ENCODE measurements at regions not wholly inside any gene's neighbourhood (a gene's known extent, or its start where the extent isn't known, plus 50 kb on each side); places are given as distances from the start of the nearest gene placed in this dataset.

DNA sequence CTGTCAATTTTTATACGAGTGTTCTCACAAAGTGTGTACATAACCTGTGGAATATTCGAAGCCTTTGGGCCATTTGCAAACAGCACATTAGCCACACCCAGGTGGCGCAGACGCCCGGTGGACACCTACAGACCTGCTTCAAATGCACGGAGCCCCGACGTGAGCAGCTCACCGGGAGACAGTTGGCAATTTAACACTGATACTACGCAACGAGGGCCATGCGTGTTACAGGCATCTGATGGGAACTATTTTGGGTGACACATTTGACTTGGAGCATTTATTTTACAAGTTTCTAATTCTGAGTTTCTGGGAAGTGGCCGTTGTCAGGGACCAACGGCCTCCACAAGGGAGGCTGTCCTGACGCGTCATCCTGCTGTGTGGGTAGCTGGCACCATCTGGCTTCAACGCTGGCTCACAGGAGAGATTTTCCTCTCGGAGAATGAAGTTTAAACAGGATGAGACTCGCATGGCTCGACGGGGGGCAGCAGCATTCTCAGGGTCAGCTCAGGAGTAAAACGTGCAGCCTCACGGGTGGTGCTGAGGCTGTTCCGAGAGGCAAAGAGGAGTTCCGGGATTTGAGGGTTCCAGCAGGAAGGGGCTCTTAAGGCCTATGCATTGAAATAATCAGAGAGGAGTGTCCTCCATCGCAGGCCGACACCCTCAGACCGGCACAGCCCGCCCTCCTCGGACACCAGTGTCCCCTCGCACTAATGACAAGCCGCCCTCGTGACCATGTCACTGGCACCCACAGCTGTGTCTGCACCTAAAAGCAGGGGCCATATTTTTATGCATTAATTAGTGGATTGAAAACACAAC, 207.4 kb downstream of the DLL1 start:
- ATAC-seq, result no peak
- no peak for TF ChIP-seq CTCF (IDR thresholded peaks at IDR 0.05)

DNA sequence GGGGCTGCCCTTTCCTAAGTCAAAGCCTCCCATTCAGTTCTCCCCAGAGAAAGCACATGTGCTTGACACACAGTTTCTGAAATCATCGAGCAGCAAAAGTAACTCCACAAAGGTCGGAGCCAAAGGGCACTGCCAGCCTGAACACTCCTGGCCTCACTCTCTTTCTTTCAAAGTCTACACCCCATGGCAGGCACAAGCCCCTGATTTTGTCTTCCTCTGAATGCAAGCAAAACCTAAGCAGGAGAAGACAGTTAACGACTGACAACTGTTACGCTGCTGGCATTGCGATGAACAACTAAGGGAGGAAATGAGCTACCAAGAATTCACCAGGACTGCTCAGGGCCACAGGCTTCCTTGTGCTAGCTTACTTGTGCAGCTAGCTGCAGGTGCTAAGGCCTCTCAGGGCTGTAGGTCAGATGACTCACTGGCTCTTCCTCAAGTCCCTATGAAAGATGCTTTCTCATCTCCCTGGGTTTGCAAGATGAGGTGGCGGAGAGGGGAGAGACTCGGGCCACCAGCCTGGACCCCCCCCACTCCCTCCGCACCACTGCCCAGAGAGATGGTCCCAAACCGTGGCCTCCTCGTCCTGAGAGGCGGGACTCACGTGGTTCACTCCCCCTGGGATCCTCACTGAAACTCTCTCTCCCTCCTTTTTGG, 208.2 kb downstream of the DLL1 start:
- no peak overlapping the region for H3K4me3 ChIP-seq
- no peaks in the 10 kb centered on the region for H3K4me1 ChIP-seq
- H3K27me3 ChIP-seq, result peaks cover 5% of the 10 kb centered on the region
- no peak overlapping the region for H3K27ac ChIP-seq
- no peak for TF ChIP-seq CTCF (IDR thresholded peaks at IDR 0.05)
- H3K36me3 ChIP-seq, result no peaks in the 10 kb centered on the region
- DNase-seq, result no peak
- ATAC-seq, result no peak
- intact Hi-C loops (cut with DNase I), result no loop called here
- no peaks in the 10 kb centered on the region for H3K9me3 ChIP-seq

More for the DNA sequence above, 207.4 kb downstream of the DLL1 start:
- no peaks in the 10 kb centered on the region for H3K9me3 ChIP-seq
- H3K27me3 ChIP-seq, result peaks cover 5% of the 10 kb centered on the region
- intact Hi-C loops (cut with DNase I), result no loop called here
- H3K4me3 ChIP-seq, result no peak overlapping the region
- H3K27ac ChIP-seq, result no peak overlapping the region
- H3K4me1 ChIP-seq, result peaks cover 3% of the 10 kb centered on the region
- DNase-seq, result no peak
- no peaks in the 10 kb centered on the region for H3K36me3 ChIP-seq

GRCh38 chr6:170082067-170082466, 208.8 kb downstream of the DLL1 start:
- H3K4me3 ChIP-seq, result no peak overlapping the region
- no peak overlapping the region for H3K27ac ChIP-seq
- ATAC-seq (no peak), DNase-seq (no peak)
- H3K4me1 ChIP-seq, result no peaks in the 10 kb centered on the region
- intact Hi-C loops (cut with DNase I), result no loop called here
- H3K36me3 ChIP-seq, result no peaks in the 10 kb centered on the region
- H3K27me3 ChIP-seq, result peaks cover 5% of the 10 kb centered on the region
- no peak for TF ChIP-seq CTCF (IDR thresholded peaks at IDR 0.05)
- no peaks in the 10 kb centered on the region for H3K9me3 ChIP-seq

DNA sequence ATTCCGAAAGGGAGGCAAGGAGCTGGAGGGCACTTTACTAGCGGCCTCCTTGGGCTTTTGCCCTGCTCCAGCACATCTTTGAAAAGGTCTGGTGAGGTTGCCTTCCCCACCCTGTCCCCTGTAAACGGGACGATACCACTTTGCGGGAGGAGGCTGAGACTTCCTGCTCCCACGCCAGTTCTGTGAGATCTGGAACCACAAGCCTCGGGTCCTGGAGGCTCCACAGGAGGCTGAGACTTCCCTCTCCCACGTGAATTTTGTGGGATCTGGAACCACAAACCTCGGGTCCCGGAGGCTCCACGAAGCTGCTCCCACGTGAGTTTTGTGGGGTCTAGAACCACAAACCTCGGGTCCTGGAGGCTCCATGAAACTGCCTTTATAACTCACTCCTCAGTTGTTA, 209.3 kb downstream of the DLL1 start:
- DNase-seq (no peak), ATAC-seq (no peak)
- Histone ChIP-seq H3K4me3 (no peak overlapping the region), H3K4me1 (no peaks in the 10 kb centered on the region), H3K27me3 (peaks cover 5% of the 10 kb centered on the region), H3K27ac (no peak overlapping the region), H3K36me3 (no peaks in the 10 kb centered on the region), H3K9me3 (no peaks in the 10 kb centered on the region)
- intact Hi-C loops (cut with DNase I), result no loop called here
- TF ChIP-seq CTCF (IDR thresholded peaks at IDR 0.05), result no peak

DNA sequence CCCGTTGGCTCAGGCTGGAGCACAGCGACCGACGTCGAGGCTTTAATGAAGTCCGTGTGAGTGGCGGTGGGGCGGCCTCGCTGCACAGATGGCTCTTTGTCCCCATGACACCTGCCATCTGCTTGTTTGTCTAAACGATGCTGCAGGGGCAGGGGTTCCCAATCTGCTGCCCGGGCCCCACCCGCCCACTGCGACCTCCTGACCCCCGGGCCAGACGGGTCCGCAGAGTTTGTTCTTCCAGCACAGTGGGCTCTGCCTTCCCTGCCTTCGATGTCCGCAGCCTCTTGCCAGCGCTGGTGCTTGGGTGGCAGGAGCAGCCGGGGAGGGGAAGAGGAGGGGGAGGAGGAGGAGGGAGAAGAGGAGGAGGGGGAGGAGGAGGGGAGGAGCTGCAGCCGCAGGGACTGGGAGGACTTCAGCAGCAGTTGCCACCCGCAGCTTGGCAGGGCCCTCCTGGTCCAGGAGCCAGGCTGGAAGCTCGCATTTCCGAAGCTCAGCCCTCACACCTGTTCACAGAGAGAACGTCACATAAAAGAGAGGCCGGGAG, 210.0 kb downstream of the DLL1 start:
- no peaks in the 10 kb centered on the region for H3K36me3 ChIP-seq
- TF ChIP-seq CTCF (IDR thresholded peaks at IDR 0.05), result no peak
- intact Hi-C loops (cut with DNase I), result no loop called here
- H3K4me1 ChIP-seq, result no peaks in the 10 kb centered on the region
- no peaks in the 10 kb centered on the region for H3K9me3 ChIP-seq
- H3K27ac ChIP-seq, result no peak overlapping the region
- no peak for ATAC-seq
- H3K4me3 ChIP-seq, result no peak overlapping the region
- peaks cover 5% of the 10 kb centered on the region for H3K27me3 ChIP-seq
- DNase-seq, result no peak

All from upper lobe of right lung (tissue), 1 donor.